GM23248 (cell line): ENCODE measurements at regions not wholly inside any gene's neighbourhood (a gene's known extent, or its start where the extent isn't known, plus 50 kb on each side); places are given as distances from the start of the nearest gene placed in this dataset.
A peak's percentile ranks its signal among the peaks of the same experiment; 100 is the strongest.

Experiments
- DNase-seq: peaks from one replicate; pipeline ENCODE4 v3.0.0-alpha.2; 2015
- H2AFZ ChIP-seq: fragments of 200-600 bp; sonication (generic); 2 replicates; pipeline ENCODE4 v1.6.1; 2016; ENCODE audit warnings: antibody characterized with exemption
- H3F3A ChIP-seq: fragments of 200-600 bp; sonication (generic); 2 replicates; pipeline ENCODE4 v1.6.1; 2016; ENCODE audit warnings: mild to moderate bottlenecking, antibody characterized with exemption, mixed run types; ENCODE audit not compliant: insufficient read depth
- H3K27ac ChIP-seq: fragments of 200-600 bp; sonication (generic); 2 replicates; pipeline ENCODE4 v1.5.1; 2016; ENCODE audit warnings: mild to moderate bottlenecking
- H3K27me3 ChIP-seq: fragments of 200-600 bp; sonication (generic); replicated peaks from 2 replicates; pipeline ENCODE4 v1.6.1; 2016; ENCODE audit warnings: mild to moderate bottlenecking; ENCODE audit not compliant: insufficient read depth
- H3K36me3 ChIP-seq: fragments of 200-600 bp; sonication (generic); 2 replicates; pipeline ENCODE4 v1.6.1; 2016; ENCODE audit warnings: low read depth, mild to moderate bottlenecking
- H3K4me1 ChIP-seq: fragments of 200-600 bp; sonication (generic); 2 replicates; pipeline ENCODE4 v1.6.1; 2016; ENCODE audit warnings: mild to moderate bottlenecking; ENCODE audit not compliant: insufficient read depth
- H3K4me2 ChIP-seq: fragments of 200-600 bp; sonication (generic); one replicate; pipeline ENCODE4 v1.6.1; 2016; ENCODE audit warnings: mild to moderate bottlenecking; ENCODE audit not compliant: unreplicated experiment
- H3K4me3 ChIP-seq: fragments of 200-600 bp; sonication (generic); 2 replicates; pipeline ENCODE4 v1.5.1; 2016; ENCODE audit warnings: mild to moderate bottlenecking
- H3K79me2 ChIP-seq: fragments of 200-600 bp; sonication (generic); 2 replicates; pipeline ENCODE4 v1.6.1; 2016; ENCODE audit warnings: mild to moderate bottlenecking; ENCODE audit not compliant: insufficient read depth
- H3K9ac ChIP-seq: fragments of 200-600 bp; sonication (generic); 2 replicates; pipeline ENCODE4 v1.6.1; 2016; ENCODE audit warnings: mild to moderate bottlenecking
- H3K9me2 ChIP-seq: fragments of 200-600 bp; sonication (generic); 2 replicates; pipeline ENCODE4 v1.6.1; 2016; ENCODE audit warnings: mixed run types, mild to moderate bottlenecking, moderate library complexity; ENCODE audit not compliant: insufficient read depth
- H3K9me3 ChIP-seq: fragments of 200-600 bp; sonication (generic); one replicate; pipeline ENCODE4 v1.6.1; 2017; ENCODE audit warnings: low read depth
- H4K20me1 ChIP-seq: fragments of 200-600 bp; sonication (generic); 2 replicates; pipeline ENCODE4 v1.6.0; 2016; ENCODE audit not compliant: insufficient read depth
- EZH2 ChIP-seq: fragments of 200-600 bp; sonication (generic); IDR thresholded peaks from 2 replicates; pipeline ENCODE4 v1.6.1; 2018; ENCODE audit warnings: antibody characterized with exemption, mild to moderate bottlenecking; ENCODE audit not compliant: insufficient read depth, poor library complexity, severe bottlenecking
- EZH2phosphoT487 ChIP-seq: fragments of 200-600 bp; sonication (generic); IDR thresholded peaks from 2 replicates; pipeline ENCODE4 v1.6.1; 2018; ENCODE audit warnings: antibody characterized with exemption, moderate library complexity, mild to moderate bottlenecking, low read depth; ENCODE audit not compliant: insufficient read depth
- WGBS, 2 experiments: methylation state at CpG; one replicate each; pipeline ENCODE4 v1.1.6; 2015 to 2017; ENCODE audit warnings: low lambda C conversion rate in 2 of 2, low coverage in 1 of 2; ENCODE audit errors: missing lambda C conversion rate in 2 of 2; 5-methylcytosine and 5-hydroxymethylcytosine counted together
- in situ Hi-C: fragments of 300-500 bp; cut with MboI; formaldehyde crosslinking; loops from 2 replicates; pipeline ENCODE4 v1.15.0; 2020

DNA sequence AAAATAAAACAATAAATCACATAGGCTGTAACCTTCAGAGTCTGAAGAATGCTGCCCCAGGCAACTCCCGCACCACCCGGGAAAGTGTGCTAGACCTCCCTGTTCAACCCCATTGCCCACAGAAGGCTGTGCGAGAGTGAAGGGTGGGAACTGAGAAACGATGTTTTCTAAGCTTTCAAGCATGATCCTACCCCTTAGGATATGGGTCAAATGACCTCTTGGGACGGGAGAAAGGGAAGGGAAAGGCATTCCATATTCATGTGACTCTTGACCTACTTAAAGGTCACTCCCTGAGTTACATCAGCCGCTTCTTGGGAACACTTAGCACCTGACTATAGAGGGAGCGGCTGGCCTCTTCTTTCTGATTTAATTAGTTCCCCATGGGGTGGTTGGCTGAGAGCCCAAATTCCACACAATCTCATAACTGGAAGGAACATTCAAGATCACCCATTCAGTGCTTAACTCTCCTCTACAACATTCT is 114.7 kb upstream of the SLC24A5 start:
- peak; percentile 7 for DNase-seq
- H3K9me3 ChIP-seq = no peaks in the 10 kb centered on the region
- no peaks in the 10 kb centered on the region for H3K27me3 ChIP-seq
- no peaks in the 10 kb centered on the region for H3F3A ChIP-seq
- 15 to 20% methylated on average over 7 of the region's 7 CpGs for WGBS, 2 experiments
- no peaks in the 10 kb centered on the region for H3K9me2 ChIP-seq
- no peak overlapping the region for H3K4me2 ChIP-seq
- TF ChIP-seq EZH2 = no peak
- no peaks in the 10 kb centered on the region for H3K36me3 ChIP-seq
- H3K9ac ChIP-seq = no peak overlapping the region
- no peaks in the 10 kb centered on the region for H3K79me2 ChIP-seq
- H4K20me1 ChIP-seq = no peaks in the 10 kb centered on the region
- H3K27ac ChIP-seq = no peak overlapping the region
- in situ Hi-C loops = no loop called here
- H3K4me3 ChIP-seq = no peak overlapping the region
- H2AFZ ChIP-seq = no peak overlapping the region
- no peaks in the 10 kb centered on the region for H3K4me1 ChIP-seq

DNA sequence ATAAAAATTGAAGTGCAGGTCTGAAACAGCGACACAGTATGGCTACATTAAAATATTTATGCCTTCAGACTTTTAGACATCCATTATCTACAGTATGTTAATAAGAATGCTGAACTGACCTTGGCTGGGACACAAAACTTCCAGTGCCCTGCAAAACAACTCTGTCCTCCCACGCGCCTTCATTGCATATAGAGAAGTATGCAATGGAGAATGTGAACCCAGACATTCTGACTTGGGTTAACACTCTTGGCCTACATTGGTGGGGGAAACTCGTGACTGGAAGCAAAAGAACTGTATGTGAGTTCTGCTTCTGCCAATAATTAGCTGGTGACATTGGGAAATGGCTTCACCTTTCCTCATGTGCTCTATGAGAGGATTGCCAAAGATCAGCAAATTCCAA is 110.5 kb upstream of the SLC24A5 start:
- no peak overlapping the region for H3K27ac ChIP-seq

DNA sequence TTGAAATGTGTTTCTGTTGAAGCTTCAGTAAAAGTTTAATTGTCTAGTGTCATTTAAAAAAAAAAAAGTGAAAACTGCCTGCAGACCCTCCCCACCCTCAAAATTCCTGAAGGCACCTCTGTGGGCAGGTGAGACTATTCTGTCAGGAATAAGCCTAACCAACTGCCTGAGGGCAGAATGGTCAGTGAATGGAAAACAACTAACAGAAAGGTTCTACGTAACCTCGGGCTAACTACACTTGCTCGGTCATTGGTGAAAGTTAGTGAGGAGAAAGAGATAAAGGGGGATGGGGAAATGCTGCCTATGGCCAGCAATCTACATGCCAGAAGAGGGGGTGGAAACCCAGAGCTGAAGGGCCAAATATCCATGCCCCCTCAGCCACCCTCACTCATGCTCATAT is 108.6 kb upstream of the SLC24A5 start:
- H3K9me2 ChIP-seq = no peaks in the 10 kb centered on the region
- TF ChIP-seq EZH2 = no peak
- no peak for TF ChIP-seq EZH2phosphoT487
- no peak overlapping the region for H3K4me3 ChIP-seq
- H3F3A ChIP-seq = no peaks in the 10 kb centered on the region
- H4K20me1 ChIP-seq = no peaks in the 10 kb centered on the region
- no peak overlapping the region for H3K27ac ChIP-seq
- H2AFZ ChIP-seq = no peak overlapping the region
- H3K9me3 ChIP-seq = no peaks in the 10 kb centered on the region
- no peak for DNase-seq
- no peaks in the 10 kb centered on the region for H3K79me2 ChIP-seq
- H3K9ac ChIP-seq = no peak overlapping the region
- no peaks in the 10 kb centered on the region for H3K4me1 ChIP-seq
- H3K36me3 ChIP-seq = no peaks in the 10 kb centered on the region
- no peak overlapping the region for H3K4me2 ChIP-seq
- H3K27me3 ChIP-seq = no peaks in the 10 kb centered on the region
- WGBS, 2 experiments = 22 to 52% methylated on average over 3 of the region's 3 CpGs
- in situ Hi-C loops = no loop called here

More for the DNA sequence above, 110.5 kb upstream of the SLC24A5 start:
- H3K4me1 ChIP-seq = no peaks in the 10 kb centered on the region
- no peak overlapping the region for H3K4me2 ChIP-seq
- H3K9me2 ChIP-seq = no peaks in the 10 kb centered on the region
- in situ Hi-C loops = no loop called here
- H3K4me3 ChIP-seq = no peak overlapping the region
- no peak for DNase-seq
- H2AFZ ChIP-seq = no peak overlapping the region
- no peak for TF ChIP-seq EZH2phosphoT487
- TF ChIP-seq EZH2 = no peak
- 56 to 57% methylated on average over 4 of the region's 4 CpGs for WGBS, 2 experiments
- no peaks in the 10 kb centered on the region for H3K79me2 ChIP-seq
- no peaks in the 10 kb centered on the region for H3F3A ChIP-seq
- H3K27me3 ChIP-seq = no peaks in the 10 kb centered on the region
- H4K20me1 ChIP-seq = no peaks in the 10 kb centered on the region
- H3K36me3 ChIP-seq = no peaks in the 10 kb centered on the region
- H3K9me3 ChIP-seq = no peaks in the 10 kb centered on the region
- no peak overlapping the region for H3K9ac ChIP-seq

DNA sequence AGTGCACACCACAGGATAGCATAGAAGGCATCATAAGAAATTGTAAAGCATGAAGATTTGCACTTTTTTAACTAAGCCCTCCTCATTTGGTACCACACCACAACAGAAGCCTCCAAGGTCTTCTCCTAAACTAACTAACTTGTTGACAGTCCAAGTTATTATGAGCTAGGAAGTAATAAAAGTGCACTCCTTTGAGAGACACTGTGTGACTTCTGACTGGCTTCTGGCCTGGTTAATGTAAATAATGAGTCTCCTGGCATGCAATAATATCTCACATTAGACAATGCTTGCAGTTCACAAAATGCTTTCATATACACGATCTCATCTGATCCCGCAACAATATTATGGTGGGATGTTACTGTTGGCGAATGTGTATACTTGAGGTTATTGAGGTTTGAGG is 103.9 kb upstream of the SLC24A5 start:
- 60 to 74% methylated on average over 3 of the region's 3 CpGs for WGBS, 2 experiments
- Histone ChIP-seq H3K27me3 (no peaks in the 10 kb centered on the region), H3K4me3 (no peak overlapping the region), H3K79me2 (no peaks in the 10 kb centered on the region), H3K9ac (no peak overlapping the region), H3K4me1 (no peaks in the 10 kb centered on the region), H4K20me1 (no peaks in the 10 kb centered on the region), H3F3A (no peaks in the 10 kb centered on the region), H3K4me2 (no peak overlapping the region), H3K9me2 (no peaks in the 10 kb centered on the region), H3K27ac (no peak overlapping the region), H3K9me3 (no peaks in the 10 kb centered on the region), H3K36me3 (no peaks in the 10 kb centered on the region), H2AFZ (no peak overlapping the region)
- no peak for DNase-seq
- TF ChIP-seq EZH2phosphoT487 (no peak), EZH2 (no peak)
- in situ Hi-C loops = no loop called here

DNA sequence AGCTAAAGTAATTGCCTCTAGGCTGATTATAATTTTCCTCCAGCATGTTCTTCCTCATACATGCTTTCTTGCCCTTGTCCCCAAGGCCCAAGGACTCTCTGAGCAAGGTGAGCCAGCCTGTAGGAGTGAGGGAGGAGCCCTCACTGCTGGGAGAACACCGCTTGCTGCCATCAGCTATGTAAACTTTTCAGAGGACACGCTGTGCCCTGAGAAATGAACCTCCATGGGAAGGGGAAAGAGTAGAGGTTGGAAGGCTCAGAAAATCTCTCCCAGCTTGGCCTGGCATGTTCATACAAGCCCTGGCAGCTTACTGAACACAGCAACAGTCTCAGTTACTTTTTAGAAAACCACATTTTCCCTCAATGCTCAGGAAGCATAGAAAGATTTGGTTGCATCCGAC is 103.0 kb upstream of the SLC24A5 start:
- H2AFZ ChIP-seq = no peak overlapping the region
- H3K4me2 ChIP-seq = no peak overlapping the region
- TF ChIP-seq EZH2 = no peak
- no peak for TF ChIP-seq EZH2phosphoT487
- no peak overlapping the region for H3K4me3 ChIP-seq
- H3K9me2 ChIP-seq = no peaks in the 10 kb centered on the region
- H3K79me2 ChIP-seq = no peaks in the 10 kb centered on the region
- no peaks in the 10 kb centered on the region for H3K9me3 ChIP-seq
- H3K27ac ChIP-seq = no peak overlapping the region
- in situ Hi-C loops = no loop called here
- H4K20me1 ChIP-seq = no peaks in the 10 kb centered on the region
- H3K27me3 ChIP-seq = no peaks in the 10 kb centered on the region
- H3F3A ChIP-seq = no peaks in the 10 kb centered on the region
- H3K4me1 ChIP-seq = no peaks in the 10 kb centered on the region
- H3K9ac ChIP-seq = no peak overlapping the region
- DNase-seq = no peak
- no peaks in the 10 kb centered on the region for H3K36me3 ChIP-seq
- 38 to 46% methylated on average over 3 of the region's 3 CpGs for WGBS, 2 experiments
